NCI-H2196 (cell line): ENCODE measurements at regions not wholly inside any gene's neighbourhood (a gene's known extent, or its start where the extent isn't known, plus 50 kb on each side); places are given as distances from the start of the nearest gene placed in this dataset.
"Not testable (repeated sequence)": the region's sequence is repeated elsewhere in the genome, so short reads cannot be mapped to it uniquely, and the experiment has no call there.

ENCODE experiments used
- DNase-seq: peaks from one replicate; lab custom pipeline; 2025; ENCODE audit not compliant: unreplicated experiment; lab: John Stamatoyannopoulos, UW

GRCh38 chr11:10973416-10973815 lies 115.6 kb upstream of the ZBED5 start:
- peak; percentile 44 for DNase-seq

- no peak for DNase-seq
These were observed 113.1 kb upstream of the ZBED5 start for GRCh38 chr11:10970926-10971325.

- DNase-seq = no peak
These were observed 111.5 kb upstream of the ZBED5 start for GRCh38 chr11:10969387-10969786.

GRCh38 chr11:10956884-10957283 lies 99.0 kb upstream of the ZBED5 start:
- not testable (repeated sequence) for DNase-seq

- DNase-seq = no peak
These were observed 97.8 kb upstream of the ZBED5 start for GRCh38 chr11:10955616-10956015.

GRCh38 chr11:10954184-10954583 lies 96.3 kb upstream of the ZBED5 start:
- DNase-seq = no peak

- no peak for DNase-seq
These were observed 95.0 kb upstream of the ZBED5 start for GRCh38 chr11:10952872-10953271.

GRCh38 chr11:10947935-10948334 lies 90.1 kb upstream of the ZBED5 start:
- DNase-seq = not testable (repeated sequence)

- no peak for DNase-seq
These were observed 88.2 kb upstream of the ZBED5 start for GRCh38 chr11:10946072-10946471.

- DNase-seq = no peak
These were observed 87.3 kb upstream of the ZBED5 start for GRCh38 chr11:10945196-10945595.

GRCh38 chr11:10943968-10944367 lies 86.1 kb upstream of the ZBED5 start:
- no peak for DNase-seq

- DNase-seq = no peak
These were observed 84.8 kb upstream of the ZBED5 start for GRCh38 chr11:10942620-10943019.

- no peak for DNase-seq
These were observed 84.0 kb upstream of the ZBED5 start for GRCh38 chr11:10941871-10942270.

GRCh38 chr11:10941414-10941813 lies 83.6 kb upstream of the ZBED5 start:
- DNase-seq = peak; percentile 12

GRCh38 chr11:10938650-10939387 lies 81.0 kb upstream of the ZBED5 start:
- DNase-seq = no peak

GRCh38 chr11:10938231-10938630 lies 80.4 kb upstream of the ZBED5 start:
- DNase-seq = no peak

GRCh38 chr11:10937385-10937771 lies 79.5 kb upstream of the ZBED5 start:
- DNase-seq = no peak

- DNase-seq = no peak
These were observed 79.0 kb upstream of the ZBED5 start for GRCh38 chr11:10936626-10937384.

- no peak for DNase-seq
These were observed 77.2 kb upstream of the ZBED5 start for GRCh38 chr11:10935015-10935559.

GRCh38 chr11:10934293-10934860 lies 76.5 kb upstream of the ZBED5 start:
- no peak for DNase-seq

- DNase-seq = peak; percentile 88
These were observed 75.8 kb upstream of the ZBED5 start for GRCh38 chr11:10933455-10934292.
